K562 (cell line): ENCODE measurements at regions not wholly inside any gene's neighbourhood (a gene's known extent, or its start where the extent isn't known, plus 50 kb on each side); places are given as distances from the start of the nearest gene placed in this dataset.

Experiments used
- ATAC-seq: fragments of 200-7000 bp; cut with Tn5 transposase; 3 replicates; pipeline ENCODE4 v1.9.1; 2020; ENCODE audit warnings: moderate library complexity
- BruUV-seq: library from RNA; stranded (reverse); fragments of 400-500 nt; replicated peaks from 2 replicates; lab custom pipeline; 2021; lab: Mats Ljungman, UMichigan
- CTCF ChIA-PET: fragments of 300-600 bp; formaldehyde crosslinking; extraction: SDS; loops from one replicate; lab custom pipeline; 2021; ENCODE audit warnings: low intra/inter-chr PET ratio; lab: Yijun Ruan, JAX
- POLR2A ChIA-PET: fragments of 300-600, 350-650 bp; sonication (Branson Sonifier 250); formaldehyde crosslinking; extraction: SDS; loops from one replicate; lab custom pipeline; 2021; ENCODE audit warnings: antibody characterized with exemption, inconsistent platforms; lab: Yijun Ruan, JAX
- DNase-seq, 4 experiments: peaks; one replicate each; pipeline versions ENCODE4 v3.0.0 to v3.0.0-alpha.2; 2011 to 2018; ENCODE audit warnings: low spot score in 3 of 4, mixed read lengths in 3 of 4; ENCODE audit errors: extremely low read depth in 1 of 4
- FAIRE-seq: peaks from 2 replicates; lab custom pipeline; 2011; peaks lifted over from hg19 to GRCh38; lab: Jason Lieb, UNC
- H2AFZ ChIP-seq: 2 replicates; pipeline ENCODE4 v1.6.0; 2011; ENCODE audit warnings: low read depth, low read length, control low read depth, inconsistent platforms
- H3K27ac ChIP-seq: fragments of 200-600 bp; 3 replicates; pipeline ENCODE4 v1.8.0; 2011; ENCODE audit warnings: low read depth, mild to moderate bottlenecking, control low read depth, inconsistent platforms, low read length, moderate library complexity, mixed read lengths; ENCODE audit errors: extremely low read depth
- H3K27me3 ChIP-seq, 2 experiments: fragments of 300-600 bp in 1 of 2; 2 replicates in 1 of 2; 3 replicates in 1 of 2; pipeline versions ENCODE4 v1.6.0 to v1.8.0; 2011; ENCODE audit warnings: inconsistent platforms in 2 of 2, low read length in 2 of 2, mild to moderate bottlenecking in 1 of 2, mixed read lengths in 1 of 2, moderate library complexity in 1 of 2; ENCODE audit not compliant: control insufficient read depth in 2 of 2, insufficient read depth in 2 of 2
- H3K36me3 ChIP-seq: fragments of 300-600 bp; 3 replicates; pipeline ENCODE4 v1.8.0; 2011; ENCODE audit warnings: mild to moderate bottlenecking, low read length, inconsistent platforms; ENCODE audit not compliant: control insufficient read depth, insufficient read depth
- H3K4me1 ChIP-seq, 2 experiments: fragments of 200-600 bp in 1 of 2; replicated peaks in 1 of 2; 2 replicates in 1 of 2; 3 replicates in 1 of 2; pipeline versions ENCODE4 v1.5.1 to v1.8.0; 2011; ENCODE audit warnings: inconsistent platforms in 2 of 2, low read length in 2 of 2, mild to moderate bottlenecking in 1 of 2, mixed read lengths in 1 of 2, moderate library complexity in 1 of 2; ENCODE audit not compliant: control insufficient read depth in 2 of 2, insufficient read depth in 2 of 2
- H3K4me2 ChIP-seq: 2 replicates; pipeline ENCODE4 v1.6.1; 2011; ENCODE audit warnings: low read length, control low read depth, inconsistent platforms, mixed read lengths; ENCODE audit not compliant: insufficient read depth
- H3K4me3 ChIP-seq: fragments of 200-600 bp; sonication (generic), shearing (Covaris generic); 2 replicates; pipeline ENCODE4 v1.5.1; 2016; ENCODE audit warnings: control low read depth, inconsistent platforms
- H3K79me2 ChIP-seq: fragments of 200-600 bp; 3 replicates; pipeline ENCODE4 v1.8.0; 2011; ENCODE audit warnings: low read length, inconsistent platforms; ENCODE audit not compliant: control insufficient read depth, insufficient read depth
- H3K9ac ChIP-seq, 2 experiments: 2 replicates each; pipeline versions ENCODE4 v1.6.0 to v1.6.1; 2011; ENCODE audit warnings: low read depth in 2 of 2, low read length in 2 of 2, control low read depth in 1 of 2, inconsistent platforms in 1 of 2, mild to moderate bottlenecking in 1 of 2, mixed read lengths in 1 of 2; ENCODE audit not compliant: insufficient read depth in 1 of 2
- H3K9me1 ChIP-seq: one replicate; pipeline ENCODE4 v1.6.0; 2011; ENCODE audit warnings: inconsistent platforms, mild to moderate bottlenecking, low read length, moderate library complexity; ENCODE audit not compliant: control insufficient read depth, insufficient read depth
- H3K9me3 ChIP-seq: replicated peaks from 2 replicates; pipeline ENCODE4 v1.5.1; 2011; ENCODE audit warnings: low read depth, low read length, inconsistent platforms; ENCODE audit not compliant: control insufficient read depth, insufficient read depth
- H4K20me1 ChIP-seq: replicated peaks from 2 replicates; pipeline ENCODE4 v1.6.1; 2011; ENCODE audit warnings: low read length, inconsistent platforms, mixed read lengths; ENCODE audit not compliant: control insufficient read depth, insufficient read depth
- SMARCA5 ChIP-seq: fragments of 450-650 bp; IDR thresholded peaks from 2 replicates; pipeline ENCODE4 v1.6.1; 2016
- ZNF311 ChIP-seq: fragments of 250-450 bp; sonication (Bioruptor Pico); IDR thresholded peaks from 2 replicates; pipeline ENCODE4 v1.4.0; 2020; ENCODE audit warnings: mild to moderate bottlenecking, moderate library complexity
- WGBS: fragments of 100-300 bp; shearing (Covaris generic); methylation state at CpG from one replicate; pipeline ENCODE4 v1.1.6; 2016; ENCODE audit warnings: low coverage, mixed read lengths; ENCODE audit not compliant: insufficient coverage; ENCODE audit errors: missing lambda C conversion rate; 5-methylcytosine and 5-hydroxymethylcytosine counted together
- in situ Hi-C: fragments of 300-500 bp; cut with MboI; formaldehyde crosslinking; loops from 4 replicates; pipeline ENCODE4 v1.15.0; 2018; ENCODE audit warnings: inconsistent platforms, mixed read lengths
- intact Hi-C: fragments of 100-400 bp; cut with micrococcal nuclease; formaldehyde crosslinking; loops from 2 replicates; pipeline ENCODE4 v1.14.2; 2022
- TF ChIP-seq, protein P1 (sequence below): fragments of 450-650 bp; conservative IDR thresholded peaks from 2 replicates; pipeline ENCODE4 v1.6.1; 2016; ENCODE audit warnings: missing genetic modification characterization, low read depth, mild to moderate bottlenecking, control low read depth, missing compliant biosample characterization
- TF ChIP-seq, protein P2 (sequence below): fragments of 450-650 bp; IDR thresholded peaks from 2 replicates; pipeline ENCODE4 v1.6.1; 2014; ENCODE audit warnings: low read depth, mild to moderate bottlenecking, moderate library complexity, borderline replicate concordance
- TF ChIP-seq, protein P3 (sequence below): fragments of 450-650 bp; IDR thresholded peaks from 2 replicates; pipeline ENCODE4 v1.7.1; 2018; ENCODE audit warnings: mild to moderate bottlenecking, low read depth; ENCODE audit not compliant: partially characterized antibody

DNA sequence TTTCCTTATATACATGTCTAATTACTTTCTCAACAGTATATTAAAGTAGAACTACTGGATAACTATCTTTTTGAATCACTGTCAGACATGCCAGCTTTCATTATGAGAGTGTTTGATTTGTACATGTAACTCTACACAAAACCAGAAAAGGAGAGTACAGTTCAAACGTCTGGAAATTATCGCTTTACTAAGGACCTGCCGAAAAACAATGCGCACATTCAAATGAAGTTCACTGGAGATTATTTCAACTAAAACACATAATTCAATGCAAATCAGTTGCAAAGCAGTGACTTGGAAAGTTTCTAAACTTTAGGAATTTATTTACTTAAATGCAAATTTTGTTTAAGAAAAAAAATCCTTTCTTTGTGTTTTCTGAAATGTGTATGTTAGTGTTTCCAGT, 942.5 kb downstream of the EFNA5 start:
- H3K4me2 ChIP-seq = no peak overlapping the region
- H3K9me1 ChIP-seq = no peaks in the 10 kb centered on the region
- no peak overlapping the region for H3K9ac ChIP-seq
- ChIA-PET CTCF (no interaction called here), POLR2A (no interaction called here)
- in situ Hi-C loops (no loop called here), intact Hi-C loops (loop anchor here (5.0 kb wide), 1 partner anchor 69 kb away; no protein-coding TSS in a partner anchor)
- no peaks in the 10 kb centered on the region for H3K36me3 ChIP-seq
- DNase-seq = no peak
- no peaks in the 10 kb centered on the region for H4K20me1 ChIP-seq
- H3K79me2 ChIP-seq = no peaks in the 10 kb centered on the region
- H2AFZ ChIP-seq = no peak overlapping the region
- H3K4me1 ChIP-seq = no peaks in the 10 kb centered on the region
- no peak for FAIRE-seq
- TF ChIP-seq, protein P1, sequence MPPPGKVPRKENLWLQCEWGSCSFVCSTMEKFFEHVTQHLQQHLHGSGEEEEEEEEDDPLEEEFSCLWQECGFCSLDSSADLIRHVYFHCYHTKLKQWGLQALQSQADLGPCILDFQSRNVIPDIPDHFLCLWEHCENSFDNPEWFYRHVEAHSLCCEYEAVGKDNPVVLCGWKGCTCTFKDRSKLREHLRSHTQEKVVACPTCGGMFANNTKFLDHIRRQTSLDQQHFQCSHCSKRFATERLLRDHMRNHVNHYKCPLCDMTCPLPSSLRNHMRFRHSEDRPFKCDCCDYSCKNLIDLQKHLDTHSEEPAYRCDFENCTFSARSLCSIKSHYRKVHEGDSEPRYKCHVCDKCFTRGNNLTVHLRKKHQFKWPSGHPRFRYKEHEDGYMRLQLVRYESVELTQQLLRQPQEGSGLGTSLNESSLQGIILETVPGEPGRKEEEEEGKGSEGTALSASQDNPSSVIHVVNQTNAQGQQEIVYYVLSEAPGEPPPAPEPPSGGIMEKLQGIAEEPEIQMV (tag) = no peak
- TF ChIP-seq SMARCA5 (no peak), ZNF311 (CRISPR knock-in tag) (no peak)
- TF ChIP-seq, protein P2, sequence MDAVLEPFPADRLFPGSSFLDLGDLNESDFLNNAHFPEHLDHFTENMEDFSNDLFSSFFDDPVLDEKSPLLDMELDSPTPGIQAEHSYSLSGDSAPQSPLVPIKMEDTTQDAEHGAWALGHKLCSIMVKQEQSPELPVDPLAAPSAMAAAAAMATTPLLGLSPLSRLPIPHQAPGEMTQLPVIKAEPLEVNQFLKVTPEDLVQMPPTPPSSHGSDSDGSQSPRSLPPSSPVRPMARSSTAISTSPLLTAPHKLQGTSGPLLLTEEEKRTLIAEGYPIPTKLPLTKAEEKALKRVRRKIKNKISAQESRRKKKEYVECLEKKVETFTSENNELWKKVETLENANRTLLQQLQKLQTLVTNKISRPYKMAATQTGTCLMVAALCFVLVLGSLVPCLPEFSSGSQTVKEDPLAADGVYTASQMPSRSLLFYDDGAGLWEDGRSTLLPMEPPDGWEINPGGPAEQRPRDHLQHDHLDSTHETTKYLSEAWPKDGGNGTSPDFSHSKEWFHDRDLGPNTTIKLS = no peak
- TF ChIP-seq, protein P3, sequence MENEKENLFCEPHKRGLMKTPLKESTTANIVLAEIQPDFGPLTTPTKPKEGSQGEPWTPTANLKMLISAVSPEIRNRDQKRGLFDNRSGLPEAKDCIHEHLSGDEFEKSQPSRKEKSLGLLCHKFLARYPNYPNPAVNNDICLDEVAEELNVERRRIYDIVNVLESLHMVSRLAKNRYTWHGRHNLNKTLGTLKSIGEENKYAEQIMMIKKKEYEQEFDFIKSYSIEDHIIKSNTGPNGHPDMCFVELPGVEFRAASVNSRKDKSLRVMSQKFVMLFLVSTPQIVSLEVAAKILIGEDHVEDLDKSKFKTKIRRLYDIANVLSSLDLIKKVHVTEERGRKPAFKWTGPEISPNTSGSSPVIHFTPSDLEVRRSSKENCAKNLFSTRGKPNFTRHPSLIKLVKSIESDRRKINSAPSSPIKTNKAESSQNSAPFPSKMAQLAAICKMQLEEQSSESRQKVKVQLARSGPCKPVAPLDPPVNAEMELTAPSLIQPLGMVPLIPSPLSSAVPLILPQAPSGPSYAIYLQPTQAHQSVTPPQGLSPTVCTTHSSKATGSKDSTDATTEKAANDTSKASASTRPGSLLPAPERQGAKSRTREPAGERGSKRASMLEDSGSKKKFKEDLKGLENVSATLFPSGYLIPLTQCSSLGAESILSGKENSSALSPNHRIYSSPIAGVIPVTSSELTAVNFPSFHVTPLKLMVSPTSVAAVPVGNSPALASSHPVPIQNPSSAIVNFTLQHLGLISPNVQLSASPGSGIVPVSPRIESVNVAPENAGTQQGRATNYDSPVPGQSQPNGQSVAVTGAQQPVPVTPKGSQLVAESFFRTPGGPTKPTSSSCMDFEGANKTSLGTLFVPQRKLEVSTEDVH = no peak
- BruUV-seq = no TSS peak
- no peaks in the 10 kb centered on the region for H3K9me3 ChIP-seq
- H3K27me3 ChIP-seq = no peaks in the 10 kb centered on the region
- no peak overlapping the region for H3K27ac ChIP-seq
- WGBS = 54% methylated on average over 4 of the region's 4 CpGs
- H3K4me3 ChIP-seq = no peak overlapping the region
- ATAC-seq = no peak
